NCI-H526 (cell line): ENCODE measurements at regions not wholly inside any gene's neighbourhood (a gene's known extent, or its start where the extent isn't known, plus 50 kb on each side); places are given as distances from the start of the nearest gene placed in this dataset.

Source experiments
- DNase-seq, 2 experiments: peaks; one replicate each; lab custom pipeline; 2025; lab: John Stamatoyannopoulos, UW

GRCh38 chr2:550860-551567, 126.2 kb downstream of the TMEM18 start:
- peak in 1 of 2 experiments; percentile 5 for DNase-seq

GRCh38 chr2:545711-546650, 131.2 kb downstream of the TMEM18 start:
- DNase-seq, result no peak

GRCh38 chr2:545228-545627, 132.0 kb downstream of the TMEM18 start:
- peak in 1 of 2 experiments; percentile 7 for DNase-seq

- DNase-seq, result no peak
These were observed 138.6 kb downstream of the TMEM18 start for GRCh38 chr2:538646-539045.

- DNase-seq, result peak in 1 of 2 experiments; percentile 31
These were observed 142.0 kb downstream of the TMEM18 start for GRCh38 chr2:535222-535621.

- no peak for DNase-seq
These were observed 147.4 kb downstream of the TMEM18 start for GRCh38 chr2:529852-530251.

- DNase-seq, result peak; percentile 16 to 67
These were observed 147.8 kb downstream of the TMEM18 start for GRCh38 chr2:529424-529823.

GRCh38 chr2:527581-527980, 149.6 kb downstream of the TMEM18 start:
- peak in 1 of 2 experiments; percentile 7 for DNase-seq

GRCh38 chr2:526918-527317, 150.3 kb downstream of the TMEM18 start:
- DNase-seq, result no peak

GRCh38 chr2:525611-526010, 151.6 kb downstream of the TMEM18 start:
- no peak for DNase-seq

- no peak for DNase-seq
These were observed 152.2 kb downstream of the TMEM18 start for GRCh38 chr2:525021-525420.

GRCh38 chr2:524442-524841, 152.8 kb downstream of the TMEM18 start:
- no peak for DNase-seq

GRCh38 chr2:523698-524270, 153.4 kb downstream of the TMEM18 start:
- DNase-seq, result no peak

GRCh38 chr2:522776-523175, 154.4 kb downstream of the TMEM18 start:
- DNase-seq, result no peak

- DNase-seq, result no peak
These were observed 155.2 kb downstream of the TMEM18 start for GRCh38 chr2:521853-522530.

GRCh38 chr2:520663-521340, 156.4 kb downstream of the TMEM18 start:
- DNase-seq, result no peak

- DNase-seq, result no peak
These were observed 160.3 kb downstream of the TMEM18 start for GRCh38 chr2:516944-517343.

GRCh38 chr2:516131-516530, 161.1 kb downstream of the TMEM18 start:
- no peak for DNase-seq

- DNase-seq, result no peak
These were observed 161.6 kb downstream of the TMEM18 start for GRCh38 chr2:515441-516127.

- DNase-seq, result no peak
These were observed 163.1 kb downstream of the TMEM18 start for GRCh38 chr2:513981-514706.
